ENCODE measurements at regions not wholly inside any gene's neighbourhood (a gene's known extent, or its start where the extent isn't known, plus 50 kb on each side); places are given as distances from the start of the nearest gene placed in this dataset.
"Not testable (repeated sequence)": the region's sequence is repeated elsewhere in the genome, so short reads cannot be mapped to it uniquely, and the experiment has no call there.

GRCh38 chr20:4635781-4636180, 50.5 kb upstream of the PRNP start:
- H3K4me3 ChIP-seq (ENCODE audit: low read depth, low read length), result no peak overlapping the region

GRCh38 chr20:4635342-4635741, 50.9 kb upstream of the PRNP start:
- no peak overlapping the region for H3K4me3 ChIP-seq (ENCODE audit: low read depth, low read length)

DNA sequence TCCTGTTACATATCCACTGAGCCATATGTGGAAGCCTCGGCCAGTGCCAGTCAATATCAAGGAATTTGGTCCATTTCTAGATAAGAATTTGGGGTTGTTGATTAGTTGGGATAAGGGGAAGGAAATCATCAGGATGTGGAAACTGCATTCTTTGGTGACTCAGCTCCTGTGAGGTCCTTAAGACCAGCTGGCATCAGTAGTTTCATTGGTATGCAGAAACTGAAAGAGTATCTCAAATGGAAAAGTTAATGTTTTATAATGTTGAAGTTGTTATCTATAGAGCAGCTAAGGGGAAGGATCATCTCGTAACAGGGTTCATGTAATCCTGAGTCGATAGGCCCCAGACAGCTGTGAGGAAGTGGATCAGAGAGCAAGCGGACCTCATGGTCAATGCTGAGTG, 52.5 kb upstream of the PRNP start:
- H3K4me3 ChIP-seq (ENCODE audit: low read depth, low read length), result no peak overlapping the region

- H3K4me3 ChIP-seq (ENCODE audit: low read depth, low read length), result no peak overlapping the region
Observed at GRCh38 chr20:4633379-4633778, 52.9 kb upstream of the PRNP start.

- H3K4me3 ChIP-seq (ENCODE audit: low read depth, low read length), result no peak overlapping the region
Observed at GRCh38 chr20:4632876-4633275, 53.4 kb upstream of the PRNP start.

- H3K4me3 ChIP-seq (ENCODE audit: low read depth, low read length), result no peak overlapping the region
Observed at GRCh38 chr20:4626228-4626627, 60.0 kb upstream of the PRNP start.

DNA sequence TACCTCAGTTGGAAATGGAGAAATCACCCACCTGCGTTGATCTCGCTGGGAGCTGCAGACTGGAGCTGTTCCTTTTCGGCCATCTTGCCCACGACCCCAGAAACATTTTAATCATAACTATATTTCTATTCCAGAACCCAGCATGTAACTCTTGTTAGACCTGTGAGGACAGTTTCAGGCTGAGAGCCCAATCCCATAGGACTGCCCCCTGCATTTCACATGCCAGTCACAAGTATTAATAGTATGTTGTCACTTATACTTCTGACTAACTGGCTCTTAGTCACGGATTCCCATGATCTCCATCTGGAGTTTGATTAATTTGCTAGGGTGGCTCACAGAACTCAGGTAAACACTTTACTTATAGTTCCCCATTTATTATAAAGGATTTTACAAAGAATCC, 60.6 kb upstream of the PRNP start:
- H3K4me3 ChIP-seq (ENCODE audit: low read depth, low read length), result no peak overlapping the region

GRCh38 chr20:4624675-4625336, 61.5 kb upstream of the PRNP start:
- not testable (repeated sequence) for H3K4me3 ChIP-seq (ENCODE audit: low read depth, low read length)

DNA sequence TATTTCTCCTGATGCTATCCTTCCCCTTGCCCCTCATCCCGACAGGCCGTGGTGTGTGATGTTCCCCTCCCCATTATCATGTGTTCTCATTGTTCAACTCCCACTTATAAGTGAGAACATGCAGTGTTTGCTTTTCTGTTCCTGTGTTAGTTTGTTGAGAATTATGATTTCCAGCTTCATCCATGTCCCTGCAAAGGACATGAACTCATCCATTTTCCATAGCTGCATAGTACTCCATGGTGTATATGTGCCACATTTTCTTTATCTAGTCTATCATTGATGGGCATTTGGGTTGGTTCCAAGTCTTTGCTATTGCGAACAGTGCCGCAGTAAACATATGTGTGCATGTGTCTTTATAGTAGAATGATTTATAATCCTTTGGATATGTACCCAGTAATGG, 67.1 kb upstream of the PRNP start:
- not testable (repeated sequence) for H3K4me3 ChIP-seq (ENCODE audit: low read depth, low read length)

DNA sequence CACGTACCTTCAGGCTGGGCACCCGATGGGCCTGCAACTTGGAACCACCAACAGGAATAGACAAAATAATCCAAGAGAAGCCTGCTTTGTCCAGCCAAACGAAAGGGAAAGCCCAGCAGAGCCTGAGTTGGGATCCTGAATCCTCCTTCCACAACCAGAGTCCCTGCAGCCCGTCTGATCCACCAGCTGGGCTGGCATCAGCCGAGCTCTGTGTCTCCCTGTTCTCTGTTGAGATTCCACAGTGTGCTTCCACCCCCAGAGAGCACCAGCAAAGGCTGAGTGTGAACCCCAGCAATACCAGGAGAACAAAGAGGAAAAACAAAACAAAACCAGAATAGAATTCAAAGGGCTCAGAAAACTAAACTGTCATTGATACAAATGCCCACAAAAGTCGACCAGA, 68.8 kb upstream of the PRNP start:
- no peak overlapping the region for H3K4me3 ChIP-seq (ENCODE audit: low read depth, low read length)

DNA sequence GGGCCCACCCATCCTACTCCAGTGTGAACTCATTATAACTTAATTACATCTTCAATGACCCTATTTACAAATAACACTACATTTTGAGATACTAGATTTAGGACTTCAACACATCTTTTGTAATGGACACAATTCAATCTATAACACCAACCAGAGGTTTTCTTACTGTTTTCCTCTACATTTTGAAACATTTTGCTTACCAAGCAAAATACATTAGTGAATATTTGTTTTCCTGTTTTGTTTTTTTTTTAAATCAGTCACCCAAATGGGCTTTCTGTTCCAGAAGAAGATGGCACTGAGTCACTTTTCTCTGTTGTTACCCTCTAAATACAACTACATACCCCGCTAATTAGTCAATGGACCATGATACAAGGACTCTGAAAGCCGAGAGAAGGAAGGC, 69.2 kb upstream of the PRNP start:
- no peak overlapping the region for H3K4me3 ChIP-seq (ENCODE audit: low read depth, low read length)

DNA sequence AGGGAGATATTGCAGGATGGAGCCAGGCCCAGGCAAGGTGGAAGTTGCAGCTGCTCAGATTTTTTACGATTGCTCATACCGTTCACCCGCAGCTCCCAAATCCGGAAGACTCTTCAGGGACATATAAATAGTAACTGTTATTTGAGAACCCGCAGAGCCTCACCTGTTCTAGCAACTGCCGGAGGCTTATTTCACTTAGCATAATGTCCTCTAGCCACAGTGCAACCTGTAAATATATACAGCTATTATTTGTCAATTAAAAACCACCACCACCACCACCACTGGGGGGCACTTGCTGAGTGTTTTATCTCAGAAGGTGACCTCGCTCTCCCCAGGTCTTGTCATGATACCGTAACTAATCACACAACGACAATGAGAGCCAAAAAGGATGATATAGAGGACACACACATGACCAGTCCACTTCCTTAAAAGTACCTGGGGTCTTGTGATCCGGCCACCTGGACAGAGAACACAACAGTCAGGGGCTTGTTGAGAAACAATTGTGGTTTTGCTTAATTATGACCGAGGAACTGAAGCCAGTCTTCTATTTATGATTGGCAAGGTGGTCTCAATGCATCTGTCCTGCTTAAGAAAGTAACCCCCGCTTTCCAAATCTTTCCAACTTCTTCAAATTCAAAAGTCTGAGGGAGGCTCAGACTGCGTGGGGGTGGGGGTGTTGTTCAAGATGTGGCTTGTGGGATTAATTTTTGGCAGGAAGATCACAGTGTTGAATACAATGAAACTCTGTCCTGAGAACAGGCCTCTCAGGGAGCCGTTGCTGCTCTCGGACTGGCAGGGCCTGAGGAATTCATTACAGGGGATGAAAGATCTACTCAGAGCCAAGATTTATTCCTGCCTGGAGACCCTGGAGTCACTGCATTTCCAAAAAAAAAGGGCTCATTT, 72.3 kb upstream of the PRNP start:
- no peak overlapping the region for H3K4me3 ChIP-seq (ENCODE audit: low read depth, low read length)

DNA sequence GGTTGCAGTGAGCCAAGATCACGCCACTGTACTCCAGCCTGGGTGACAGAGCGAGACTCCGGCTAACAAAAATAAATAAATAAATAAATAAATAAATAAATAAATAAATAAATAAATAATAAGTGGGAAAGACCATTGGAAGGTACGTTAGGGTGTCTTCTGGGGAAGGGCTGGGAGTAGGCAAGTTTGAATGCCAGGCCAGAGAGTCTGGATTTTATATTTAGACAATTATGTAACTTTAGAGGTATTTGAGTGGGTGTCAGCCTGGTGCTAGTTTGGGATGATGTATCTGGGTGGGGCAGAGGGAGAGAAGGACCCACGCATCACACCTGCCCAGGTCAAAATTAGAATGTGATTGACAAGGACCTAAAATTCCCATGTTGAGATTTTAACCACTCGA, 73.1 kb upstream of the PRNP start:
- H3K4me3 ChIP-seq (ENCODE audit: low read depth, low read length), result no peak overlapping the region

GRCh38 chr20:4610871-4611270, 75.4 kb upstream of the PRNP start:
- no peak overlapping the region for H3K4me3 ChIP-seq (ENCODE audit: low read depth, low read length)

DNA sequence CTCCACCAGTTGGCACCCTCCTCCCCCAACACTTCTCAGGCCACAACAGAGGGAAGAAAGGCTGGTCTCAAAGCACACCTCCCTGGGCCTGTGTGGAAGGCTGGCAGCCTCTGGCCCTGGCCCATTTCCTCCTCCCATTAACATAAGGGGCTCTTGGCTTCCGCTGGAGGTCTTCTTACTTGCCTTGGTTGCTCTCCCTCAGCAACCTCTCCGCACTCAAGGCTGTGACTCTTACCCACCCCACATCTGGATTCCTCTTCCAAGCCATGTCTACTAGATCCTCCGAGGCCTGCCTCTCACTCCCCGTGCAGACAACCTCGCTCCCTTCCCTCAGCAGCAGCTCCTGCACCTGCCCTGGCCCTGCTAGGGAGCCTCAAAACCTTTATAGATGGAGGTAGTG, 76.7 kb upstream of the PRNP start:
- no peak overlapping the region for H3K4me3 ChIP-seq (ENCODE audit: low read depth, low read length)

- H3K4me3 ChIP-seq (ENCODE audit: low read depth, low read length), result no peak overlapping the region
Observed at GRCh38 chr20:4608861-4609260, 77.4 kb upstream of the PRNP start.

- H3K4me3 ChIP-seq (ENCODE audit: low read depth, low read length), result no peak overlapping the region
Observed at GRCh38 chr20:4607287-4607713, 79.0 kb upstream of the PRNP start.

- no peak overlapping the region for H3K4me3 ChIP-seq (ENCODE audit: low read depth, low read length)
Observed at GRCh38 chr20:4606051-4606450, 80.2 kb upstream of the PRNP start.

DNA sequence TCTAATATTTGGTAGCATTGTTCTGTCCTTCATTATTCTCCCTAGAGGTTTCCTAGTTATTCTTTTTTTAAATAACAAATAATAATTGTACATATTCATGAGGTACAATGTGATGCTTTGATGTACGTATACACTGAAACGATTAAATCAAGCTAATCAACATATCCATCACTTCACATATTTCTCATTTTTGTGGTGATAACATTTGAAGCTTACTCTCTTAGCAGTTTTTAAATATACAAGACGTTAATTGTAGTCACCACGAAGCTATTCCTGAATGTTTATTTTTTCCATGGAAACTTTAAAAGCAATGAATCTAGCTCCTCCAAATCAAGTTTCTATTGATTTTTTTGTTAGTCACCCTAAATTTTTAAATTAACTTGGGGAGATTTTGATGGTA, 81.1 kb upstream of the PRNP start:
- H3K4me3 ChIP-seq (ENCODE audit: low read depth, low read length), result no peak overlapping the region

GRCh38 chr20:4604580-4604979, 81.7 kb upstream of the PRNP start:
- no peak overlapping the region for H3K4me3 ChIP-seq (ENCODE audit: low read depth, low read length)

DNA sequence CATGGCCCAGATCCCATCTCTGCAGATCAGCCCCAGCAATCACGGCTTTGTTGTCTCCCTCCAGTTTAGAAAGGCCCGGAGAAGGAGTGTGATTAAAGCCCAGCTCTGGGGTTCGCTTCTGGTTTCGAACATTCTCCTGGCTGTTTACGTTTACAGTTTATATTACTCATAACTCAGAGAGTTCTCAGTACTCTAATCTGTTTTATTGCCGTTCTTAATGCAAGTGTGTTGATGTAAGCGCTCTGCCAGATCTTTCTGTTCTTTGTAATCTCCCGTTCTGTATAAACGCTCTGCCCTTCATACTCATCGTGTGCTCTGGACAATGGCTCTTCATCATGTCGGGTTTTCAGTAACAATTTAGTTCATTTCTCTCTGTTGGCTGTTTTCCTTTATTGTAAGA, 82.5 kb upstream of the PRNP start:
- H3K4me3 ChIP-seq (ENCODE audit: low read depth, low read length), result no peak overlapping the region

GRCh38 chr20:4602297-4602631, 84.0 kb upstream of the PRNP start:
- no peak overlapping the region for H3K4me3 ChIP-seq (ENCODE audit: low read depth, low read length)

Data from iPS-11a (cell line).